GM12872 (cell line): ENCODE measurements at regions not wholly inside any gene's neighbourhood (a gene's known extent, or its start where the extent isn't known, plus 50 kb on each side); places are given as distances from the start of the nearest gene placed in this dataset.

Experiments
- CTCF ChIP-seq: IDR thresholded peaks from 3 replicates; pipeline ENCODE4 v1.5.1; 2011; ENCODE audit warnings: low read depth, mild to moderate bottlenecking, low read length, moderate library complexity; ENCODE audit not compliant: insufficient read depth

DNA sequence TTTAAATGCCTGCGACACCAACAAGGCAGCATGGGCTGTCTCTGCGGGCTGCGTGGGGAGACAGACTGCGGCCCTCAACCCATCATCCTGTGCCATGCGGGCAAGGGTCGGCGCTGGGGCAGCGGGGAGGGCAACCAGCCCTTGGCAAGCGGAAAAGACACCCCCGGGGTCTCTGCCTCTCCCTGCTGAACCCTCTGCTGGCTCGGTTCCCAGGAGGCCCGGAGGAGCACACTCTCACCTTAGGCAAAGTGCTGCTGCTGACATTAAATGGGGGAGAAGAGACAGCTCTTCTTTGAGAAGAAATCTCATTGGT is 129.6 kb upstream of the PPP1R26 start:
- no peak for TF ChIP-seq CTCF

GRCh38 chr9:135353935-135354334 is 125.6 kb upstream of the PPP1R26 start:
- TF ChIP-seq CTCF: no peak

GRCh38 chr9:135355521-135356011 is 124.0 kb upstream of the PPP1R26 start:
- no peak for TF ChIP-seq CTCF

- no peak for TF ChIP-seq CTCF
Measured at GRCh38 chr9:135356021-135356420, 123.6 kb upstream of the PPP1R26 start.

- no peak for TF ChIP-seq CTCF
Measured at GRCh38 chr9:135356796-135357195, 122.8 kb upstream of the PPP1R26 start.

- TF ChIP-seq CTCF: no peak
Measured at GRCh38 chr9:135357863-135358551, 121.6 kb upstream of the PPP1R26 start.

DNA sequence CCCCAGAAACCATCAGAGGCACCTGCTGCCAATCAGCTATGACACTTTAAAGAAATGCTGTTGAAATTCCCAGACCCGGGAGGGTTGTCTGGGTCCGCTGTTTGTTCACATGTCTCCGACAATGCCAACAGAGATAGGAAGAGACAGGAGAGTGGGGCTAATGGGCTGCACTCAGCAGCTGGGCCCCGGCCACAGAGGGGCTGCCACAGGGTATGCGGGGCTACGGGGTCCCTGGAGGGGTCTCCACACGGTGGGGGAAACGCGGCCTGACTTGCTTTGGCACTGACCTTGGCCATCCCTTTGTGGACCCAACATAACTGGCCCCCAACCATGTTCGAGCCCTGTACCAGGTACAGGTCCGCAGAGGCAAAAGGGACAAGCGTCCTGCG is 121.0 kb upstream of the PPP1R26 start:
- no peak for TF ChIP-seq CTCF
